H1 (cell line): ENCODE measurements at regions not wholly inside any gene's neighbourhood (a gene's known extent, or its start where the extent isn't known, plus 50 kb on each side); places are given as distances from the start of the nearest gene placed in this dataset.

ENCODE experiments used
- FOSL1 ChIP-seq: IDR thresholded peaks from 2 replicates; pipeline ENCODE4 v1.6.1; 2011; ENCODE audit warnings: mild to moderate bottlenecking, low read depth, low read length, moderate library complexity; ENCODE audit not compliant: insufficient read depth
- JUND ChIP-seq: IDR thresholded peaks from 2 replicates; pipeline ENCODE4 v1.6.1; 2011; ENCODE audit warnings: mild to moderate bottlenecking, improper control_type of control experiment, low read length
- KDM1A ChIP-seq: fragments of 200-600, 300-600 bp; sonication (generic); IDR thresholded peaks from 2 replicates; pipeline ENCODE4 v1.7.1; 2016; ENCODE audit warnings: mild to moderate bottlenecking, low read length, borderline replicate concordance
- RBBP5 ChIP-seq: IDR thresholded peaks from 2 replicates; pipeline ENCODE4 v1.7.1; 2012; ENCODE audit warnings: low read depth, mild to moderate bottlenecking, inconsistent platforms, low read length, moderate library complexity, borderline replicate concordance
- SIX5 ChIP-seq: IDR thresholded peaks from 2 replicates; pipeline ENCODE4 v1.6.1; 2011; ENCODE audit warnings: mild to moderate bottlenecking, low read depth, low read length
- SRF ChIP-seq: IDR thresholded peaks from 2 replicates; pipeline ENCODE4 v1.6.1; 2011; ENCODE audit warnings: mild to moderate bottlenecking, low read depth, low read length, moderate library complexity

GRCh38 chr18:78905334-78905733, 74.3 kb upstream of the SALL3 start (continued):
- no peak for TF ChIP-seq JUND
- TF ChIP-seq KDM1A = no peak
- TF ChIP-seq SRF = no peak
- no peak for TF ChIP-seq FOSL1
- TF ChIP-seq RBBP5 = no peak
- TF ChIP-seq SIX5 = no peak
